ENCODE measurements at regions not wholly inside any gene's neighbourhood (a gene's known extent, or its start where the extent isn't known, plus 50 kb on each side); places are given as distances from the start of the nearest gene placed in this dataset.

GRCh38 chr3:20236603-20237002 lies 50.6 kb upstream of the SGO1 start:
- no CpG with 5 or more reads among the region's 3 CpGs for WGBS (ENCODE audit: insufficient coverage, low lambda C conversion rate)
- Histone ChIP-seq H3K27me3 (ENCODE audit: control insufficient read depth, insufficient read depth, low read length) (no peaks in the 10 kb centered on the region), H3K4me1 (ENCODE audit: control insufficient read depth, insufficient read depth, low read length) (peaks cover 8% of the 10 kb centered on the region), H3K27ac (ENCODE audit: low read length) (peak overlapping the region; percentile 35), H3K36me3 (ENCODE audit: control insufficient read depth, insufficient read depth, low read length) (no peaks in the 10 kb centered on the region), H3K4me3 (ENCODE audit: low read length) (no peak overlapping the region), H3K9me3 (ENCODE audit: control insufficient read depth, low read depth, low read length) (no peaks in the 10 kb centered on the region)
- DNase-seq, result peak in 1 of 2 donors; percentile 31

Data from large intestine (tissue), 3 donors.